B cell (primary cell): ENCODE measurements at regions not wholly inside any gene's neighbourhood (a gene's known extent, or its start where the extent isn't known, plus 50 kb on each side); places are given as distances from the start of the nearest gene placed in this dataset.

Experiments used
- CTCF ChIP-seq: fragments of 200-600 bp; IDR thresholded peaks from one replicate; pipeline ENCODE4 v1.8.0; 2022; ENCODE audit warnings: antibody characterized with exemption, mild to moderate bottlenecking
- EZH2 ChIP-seq: IDR thresholded peaks from 2 replicates; pipeline ENCODE4 v1.6.1; 2012; ENCODE audit warnings: borderline replicate concordance, low read depth, mild to moderate bottlenecking, moderate library complexity, low read length; ENCODE audit not compliant: insufficient read depth, poor library complexity, severe bottlenecking

GRCh38 chr2:118171546-118171945 is 83.3 kb downstream of the INSIG2 start:
- TF ChIP-seq EZH2, result no peak
- no peak for TF ChIP-seq CTCF
